Right lobe of liver (tissue), 6 donors: ENCODE measurements at regions not wholly inside any gene's neighbourhood (a gene's known extent, or its start where the extent isn't known, plus 50 kb on each side); places are given as distances from the start of the nearest gene placed in this dataset.

ENCODE experiments used
- ATAC-seq, 4 donors: fragments of 200-7000 bp; cut with Tn5 transposase; one replicate each; pipeline ENCODE4 v1.9.1; 2020; ENCODE audit warnings: mild to moderate bottlenecking in 4 of 4, moderate library complexity in 4 of 4
- DNase-seq, 3 donors: peaks; one replicate each; pipeline ENCODE4 v3.0.0-alpha.2; 2020
- H3K27ac ChIP-seq, 3 donors: fragments of 200-600 bp; one replicate each; pipeline ENCODE4 v1.8.0; 2022
- H3K27me3 ChIP-seq, 2 donors: fragments of 200-600 bp; one replicate each; pipeline ENCODE4 v1.8.0; 2022
- H3K36me3 ChIP-seq, 4 donors: fragments of 200-600 bp; sonication (generic) in 1 of 4; one replicate each; pipeline versions ENCODE4 v1.5.1 to v1.8.0; 2017 to 2022; ENCODE audit warnings: control low read depth in 1 of 4
- H3K4me1 ChIP-seq, 4 donors: fragments of 200-600 bp; sonication (generic) in 1 of 4; one replicate each; pipeline versions ENCODE4 v1.5.1 to v1.8.0; 2017 to 2022; ENCODE audit warnings: control low read depth in 1 of 4
- H3K4me3 ChIP-seq, 3 donors: fragments of 200-600 bp; one replicate each; pipeline ENCODE4 v1.8.0; 2022
- H3K9me3 ChIP-seq, 4 donors: fragments of 200-600 bp; sonication (generic) in 1 of 4; one replicate each; pipeline versions ENCODE4 v1.5.1 to v1.8.0; 2017 to 2022; ENCODE audit warnings: control low read depth in 1 of 4
- CTCF ChIP-seq, 4 donors: fragments of 200-600 bp in 3 of 4; fragments of 450-650 bp in 1 of 4; IDR thresholded peaks; one replicate each; pipeline versions ENCODE4 v1.5.1 to v1.8.0; 2016 to 2022; ENCODE audit warnings: antibody characterized with exemption in 4 of 4, mild to moderate bottlenecking in 2 of 4
- POLR2A ChIP-seq: fragments of 450-650 bp; IDR thresholded peaks from one replicate; pipeline ENCODE4 v1.6.1; 2017; ENCODE audit warnings: antibody characterized with exemption, mild to moderate bottlenecking
- WGBS: methylation state at CpG from one replicate; pipeline ENCODE4 v1.1.6; 2018; ENCODE audit warnings: low coverage, low lambda C conversion rate; ENCODE audit not compliant: insufficient coverage; ENCODE audit errors: missing lambda C conversion rate; 5-methylcytosine and 5-hydroxymethylcytosine counted together
- intact Hi-C, 2 donors: fragments of 100-400 bp; cut with DNase I; formaldehyde crosslinking; loops; one replicate each; pipeline versions ENCODE4 v1.11.2 to v1.14.1; 2022
- donor health status: DM: no; HTN: yes; CAD: no.
- donor health status: DM: no; HTN: no; CAD: no.
- donor health status: DM: no; HTN: no; CAD: no.
- donor health status: DM: no; HTN: yes; CAD: no.
- donor health status: DM: no; HTN: yes; CAD: no.

GRCh38 chr9:90060256-90060655 is 455.4 kb downstream of the GADD45G start:
- DNase-seq: peak in 1 of 3 donors; percentile 42
- 67% methylated on average over 7 of the region's 8 CpGs for WGBS

GRCh38 chr9:90061187-90061586 is 456.4 kb downstream of the GADD45G start:
- no peak for ATAC-seq

More at GRCh38 chr9:90060256-90060655, 455.4 kb downstream of the GADD45G start:
- H3K27me3 ChIP-seq: no peaks in the 10 kb centered on the region
- no peak overlapping the region for H3K27ac ChIP-seq
- intact Hi-C loops: no loop called here
- H3K4me1 ChIP-seq: peaks cover 0 to 16% (median 5%) of the 10 kb centered on the region in 4 donors
- H3K36me3 ChIP-seq: no peaks in the 10 kb centered on the region
- no peak overlapping the region for H3K4me3 ChIP-seq
- H3K9me3 ChIP-seq: no peaks in the 10 kb centered on the region
- no peak for TF ChIP-seq CTCF (IDR thresholded peaks at IDR 0.05)
- TF ChIP-seq POLR2A: no peak
- peak in 2 of 4 donors; percentile 30 to 59 for ATAC-seq

GRCh38 chr9:90062982-90063381 is 458.2 kb downstream of the GADD45G start:
- ATAC-seq (no peak), DNase-seq (no peak)
- Histone ChIP-seq H3K27me3 (no peaks in the 10 kb centered on the region), H3K4me3 (no peak overlapping the region), H3K4me1 (peaks cover 0 to 10% (median 5%) of the 10 kb centered on the region in 4 donors), H3K9me3 (no peaks in the 10 kb centered on the region), H3K36me3 (no peaks in the 10 kb centered on the region), H3K27ac (no peak overlapping the region)
- TF ChIP-seq POLR2A: no peak
- TF ChIP-seq CTCF (IDR thresholded peaks at IDR 0.05): no peak
- WGBS: 89% methylated on average over 1 of the region's 1 CpG
- intact Hi-C loops: no loop called here

More at GRCh38 chr9:90061187-90061586, 456.4 kb downstream of the GADD45G start:
- no peak overlapping the region for H3K4me3 ChIP-seq
- H3K27me3 ChIP-seq: no peaks in the 10 kb centered on the region
- no peak for TF ChIP-seq CTCF (IDR thresholded peaks at IDR 0.05)
- no peak for TF ChIP-seq POLR2A
- intact Hi-C loops: no loop called here
- WGBS: no CpG with 5 or more reads among the region's 1 CpG
- H3K4me1 ChIP-seq: peaks cover 0 to 10% (median 5%) of the 10 kb centered on the region in 4 donors
- no peak for DNase-seq
- no peaks in the 10 kb centered on the region for H3K36me3 ChIP-seq
- no peaks in the 10 kb centered on the region for H3K9me3 ChIP-seq
- H3K27ac ChIP-seq: no peak overlapping the region

- intact Hi-C loops: no loop called here
- 5% methylated on average over 2 of the region's 2 CpGs for WGBS
- peak; percentile 89 to 94 (median 91) for ATAC-seq
- TF ChIP-seq POLR2A: no peak
- no peak for TF ChIP-seq CTCF (IDR thresholded peaks at IDR 0.05)
- peak; percentile 49 to 79 (median 77) for DNase-seq
- no peaks in the 10 kb centered on the region for H3K36me3 ChIP-seq
- peaks cover 0 to 10% (median 5%) of the 10 kb centered on the region in 4 donors for H3K4me1 ChIP-seq
- no peaks in the 10 kb centered on the region for H3K9me3 ChIP-seq
- no peaks in the 10 kb centered on the region for H3K27me3 ChIP-seq
- no peak overlapping the region for H3K4me3 ChIP-seq
- peak overlapping the region in 2 of 3 donors; percentile 56 to 61 for H3K27ac ChIP-seq
Measured at GRCh38 chr9:90064248-90064647, 459.4 kb downstream of the GADD45G start.

- TF ChIP-seq POLR2A: no peak
- TF ChIP-seq CTCF (IDR thresholded peaks at IDR 0.05): no peak
- WGBS: 59% methylated on average over 3 of the region's 3 CpGs
- ATAC-seq: peak in 1 of 4 donors; percentile 36
- H3K36me3 ChIP-seq: no peaks in the 10 kb centered on the region
- intact Hi-C loops: no loop called here
- no peaks in the 10 kb centered on the region for H3K9me3 ChIP-seq
- DNase-seq: no peak
- peaks cover 0 to 10% (median 5%) of the 10 kb centered on the region in 4 donors for H3K4me1 ChIP-seq
- no peak overlapping the region for H3K4me3 ChIP-seq
- no peaks in the 10 kb centered on the region for H3K27me3 ChIP-seq
- peak overlapping the region in 2 of 3 donors; percentile 56 to 61 for H3K27ac ChIP-seq
Measured at GRCh38 chr9:90064971-90065370, 460.2 kb downstream of the GADD45G start.
